MM.1S (cell line): ENCODE measurements at regions not wholly inside any gene's neighbourhood (a gene's known extent, or its start where the extent isn't known, plus 50 kb on each side); places are given as distances from the start of the nearest gene placed in this dataset.

ENCODE experiments used
- DNase-seq: peaks from one replicate; pipeline ENCODE4 v3.0.0-alpha.2; 2015
- H2AFZ ChIP-seq: fragments of 300-600 bp; sonication (generic); 2 replicates; pipeline ENCODE4 v1.6.0; 2016; ENCODE audit warnings: antibody characterized with exemption, low read length
- H3F3A ChIP-seq: fragments of 300-600 bp; sonication (generic); 2 replicates; pipeline ENCODE4 v1.6.1; 2016; ENCODE audit warnings: mild to moderate bottlenecking, antibody characterized with exemption, low read length, moderate library complexity, mixed read lengths; ENCODE audit not compliant: insufficient read depth
- H3K27ac ChIP-seq: fragments of 300-600 bp; sonication (generic); 2 replicates; pipeline ENCODE4 v1.5.1; 2016; ENCODE audit warnings: mild to moderate bottlenecking, low read length
- H3K27me3 ChIP-seq: fragments of 300-600 bp; sonication (generic); replicated peaks from 2 replicates; pipeline ENCODE4 v1.6.0; 2016; ENCODE audit warnings: low read length; ENCODE audit not compliant: insufficient read depth
- H3K36me3 ChIP-seq: fragments of 300-600 bp; sonication (generic); replicated peaks from 2 replicates; pipeline ENCODE4 v1.6.1; 2016; ENCODE audit warnings: mild to moderate bottlenecking, low read length, mixed read lengths; ENCODE audit not compliant: insufficient read depth
- H3K4me1 ChIP-seq: fragments of 300-600 bp; sonication (generic); 2 replicates; pipeline ENCODE4 v1.6.1; 2016; ENCODE audit warnings: low read length, mixed read lengths
- H3K4me2 ChIP-seq: fragments of 300-600 bp; sonication (generic); 2 replicates; pipeline ENCODE4 v1.6.0; 2016; ENCODE audit warnings: low read depth, low read length
- H3K4me3 ChIP-seq: fragments of 300-600 bp; sonication (generic); 2 replicates; pipeline ENCODE4 v1.5.1; 2016; ENCODE audit warnings: low read length, mixed read lengths
- H3K79me2 ChIP-seq: fragments of 300-600 bp; sonication (generic); 2 replicates; pipeline ENCODE4 v1.6.1; 2016; ENCODE audit warnings: mixed run types, low read length, mixed read lengths
- H3K9ac ChIP-seq: fragments of 300-600 bp; sonication (generic); 2 replicates; pipeline ENCODE4 v1.6.1; 2016; ENCODE audit warnings: low read length, mixed read lengths
- H3K9me2 ChIP-seq: fragments of 300-600 bp; sonication (generic); replicated peaks from 2 replicates; pipeline ENCODE4 v1.6.1; 2016; ENCODE audit warnings: mild to moderate bottlenecking, low read length, mixed read lengths; ENCODE audit not compliant: insufficient read depth
- H3K9me3 ChIP-seq: fragments of 300-600 bp; sonication (generic); replicated peaks from 2 replicates; pipeline ENCODE4 v1.6.1; 2016; ENCODE audit warnings: mild to moderate bottlenecking, low read length, mixed read lengths; ENCODE audit not compliant: insufficient read depth
- H4K20me1 ChIP-seq: fragments of 300-600 bp; sonication (generic); 2 replicates; pipeline ENCODE4 v1.6.1; 2016; ENCODE audit warnings: mild to moderate bottlenecking, low read length, moderate library complexity, mixed read lengths; ENCODE audit not compliant: insufficient read depth
- CTCF ChIP-seq: fragments of 300-600 bp; sonication (generic); IDR thresholded peaks from 2 replicates; pipeline ENCODE4 v1.5.1; 2016; ENCODE audit warnings: antibody characterized with exemption, low read length, mixed read lengths
- EZH2 ChIP-seq: fragments of 300-600 bp; sonication (generic); optimal IDR thresholded peaks from 2 replicates; pipeline ENCODE3; 2017; ENCODE audit warnings: low read depth, mild to moderate bottlenecking, antibody characterized with exemption, low read length, mixed read lengths
- EZH2phosphoT487 ChIP-seq: fragments of 300-600 bp; sonication (generic); IDR thresholded peaks from 2 replicates; pipeline ENCODE4 v1.6.1; 2018; ENCODE audit warnings: antibody characterized with exemption, low read length

GRCh38 chr5:103367702-103368101 lies 109.1 kb downstream of the MACIR start:
- Histone ChIP-seq H3K36me3 (no peaks in the 10 kb centered on the region), H3K4me3 (no peak overlapping the region), H3K9ac (no peak overlapping the region), H3K27me3 (no peaks in the 10 kb centered on the region), H3K9me2 (no peaks in the 10 kb centered on the region), H3F3A (no peaks in the 10 kb centered on the region), H3K9me3 (no peaks in the 10 kb centered on the region), H2AFZ (no peak overlapping the region), H3K79me2 (no peaks in the 10 kb centered on the region), H4K20me1 (no peaks in the 10 kb centered on the region), H3K27ac (no peak overlapping the region), H3K4me1 (no peaks in the 10 kb centered on the region), H3K4me2 (no peak overlapping the region)
- DNase-seq, result no peak
- TF ChIP-seq EZH2phosphoT487 (no peak), EZH2 (no peak), CTCF (no peak)

- no peak overlapping the region for H3K4me3 ChIP-seq
- no peaks in the 10 kb centered on the region for H3K4me1 ChIP-seq
- no peak overlapping the region for H3K27ac ChIP-seq
- H3K79me2 ChIP-seq, result no peaks in the 10 kb centered on the region
- no peaks in the 10 kb centered on the region for H3K9me3 ChIP-seq
- no peak for DNase-seq
- no peak overlapping the region for H3K9ac ChIP-seq
- no peak for TF ChIP-seq CTCF
- TF ChIP-seq EZH2, result no peak
- TF ChIP-seq EZH2phosphoT487, result no peak
- no peaks in the 10 kb centered on the region for H3K27me3 ChIP-seq
- no peak overlapping the region for H2AFZ ChIP-seq
- no peaks in the 10 kb centered on the region for H4K20me1 ChIP-seq
- no peak overlapping the region for H3K4me2 ChIP-seq
- H3F3A ChIP-seq, result no peaks in the 10 kb centered on the region
- H3K36me3 ChIP-seq, result no peaks in the 10 kb centered on the region
- H3K9me2 ChIP-seq, result no peaks in the 10 kb centered on the region
Measured at GRCh38 chr5:103366918-103367549, 108.5 kb downstream of the MACIR start.

GRCh38 chr5:103364074-103364473 lies 105.5 kb downstream of the MACIR start:
- no peak overlapping the region for H3K27ac ChIP-seq
- H3K4me1 ChIP-seq, result no peaks in the 10 kb centered on the region
- H4K20me1 ChIP-seq, result no peaks in the 10 kb centered on the region
- H3K9me2 ChIP-seq, result no peaks in the 10 kb centered on the region
- H3K4me2 ChIP-seq, result no peak overlapping the region
- no peaks in the 10 kb centered on the region for H3K27me3 ChIP-seq
- DNase-seq, result no peak
- H3K9me3 ChIP-seq, result no peaks in the 10 kb centered on the region
- H3K9ac ChIP-seq, result no peak overlapping the region
- no peaks in the 10 kb centered on the region for H3F3A ChIP-seq
- TF ChIP-seq EZH2phosphoT487 (no peak), CTCF (no peak), EZH2 (no peak)
- no peaks in the 10 kb centered on the region for H3K36me3 ChIP-seq
- H3K79me2 ChIP-seq, result no peaks in the 10 kb centered on the region
- no peak overlapping the region for H2AFZ ChIP-seq
- H3K4me3 ChIP-seq, result no peak overlapping the region
